ENCODE measurements at regions not wholly inside any gene's neighbourhood (a gene's known extent, or its start where the extent isn't known, plus 50 kb on each side); places are given as distances from the start of the nearest gene placed in this dataset.

DNA sequence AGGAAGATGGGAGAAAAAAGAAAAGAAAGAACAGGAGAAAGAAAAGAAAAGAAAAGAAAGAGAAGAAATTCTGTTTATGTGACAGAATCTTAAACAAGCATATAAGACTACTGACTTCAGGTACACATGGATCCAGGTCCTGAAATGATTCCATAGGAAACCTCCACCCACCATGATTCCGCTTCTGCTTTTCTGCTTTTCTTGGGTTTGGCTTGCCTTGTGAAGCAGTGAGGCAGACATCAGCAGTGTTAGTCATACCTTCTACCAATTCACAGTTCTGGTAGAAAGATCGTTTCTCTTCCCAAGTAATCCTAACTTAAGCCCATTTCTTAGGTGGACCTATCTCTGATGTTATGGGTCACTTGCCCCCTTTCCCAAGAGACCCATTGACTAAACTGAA lies 660.1 kb upstream of the RBFOX1 start:
- TF ChIP-seq CTCF (optimal IDR thresholded peaks at IDR 0.05 in 1 of 3, IDR thresholded peaks at IDR 0.05 in 1 of 3, conservative IDR thresholded peaks at IDR 0.05 in 1 of 3; ENCODE audit: extremely low read depth in 1 of 3, insufficient read depth in 2 of 3, low read length in 3 of 3) (no peak), EZH2 (IDR thresholded peaks at IDR 0.05; ENCODE audit: low read length) (no peak)

All from keratinocyte (primary cell).